GM21528 (cell line): ENCODE measurements at regions not wholly inside any gene's neighbourhood (a gene's known extent, or its start where the extent isn't known, plus 50 kb on each side); places are given as distances from the start of the nearest gene placed in this dataset.

Source experiments
- ATAC-seq: cut with Tn5 transposase; IDR thresholded peaks from one replicate; pipeline ENCODE4 v1.9.1; 2021; ENCODE audit warnings: mild to moderate bottlenecking, moderate library complexity; ENCODE audit not compliant: unreplicated experiment, low FRiP score

GRCh38 chr4:35643661-35644060 lies 600.7 kb downstream of the ARAP2 start:
- ATAC-seq: no peak

DNA sequence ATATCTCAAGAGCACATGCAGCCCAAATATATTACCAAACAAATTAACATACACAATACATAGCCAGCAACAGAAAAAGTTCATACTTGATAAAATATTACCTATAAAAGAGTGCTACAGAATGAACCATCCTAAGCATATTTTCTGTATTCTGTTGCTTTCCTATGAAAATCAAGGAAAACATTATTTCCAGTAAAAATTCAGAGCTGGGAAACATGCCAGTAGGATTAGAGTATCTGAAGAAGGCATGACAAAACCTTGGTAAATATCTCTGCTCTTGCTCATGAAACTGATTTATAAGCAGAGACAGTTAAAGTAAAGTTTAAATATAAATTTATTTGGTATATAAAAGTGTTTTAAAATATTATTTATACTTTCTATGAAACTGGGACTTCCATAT lies 599.7 kb downstream of the ARAP2 start:
- ATAC-seq: no peak

GRCh38 chr4:35649011-35649410 lies 595.3 kb downstream of the ARAP2 start:
- ATAC-seq: no peak

DNA sequence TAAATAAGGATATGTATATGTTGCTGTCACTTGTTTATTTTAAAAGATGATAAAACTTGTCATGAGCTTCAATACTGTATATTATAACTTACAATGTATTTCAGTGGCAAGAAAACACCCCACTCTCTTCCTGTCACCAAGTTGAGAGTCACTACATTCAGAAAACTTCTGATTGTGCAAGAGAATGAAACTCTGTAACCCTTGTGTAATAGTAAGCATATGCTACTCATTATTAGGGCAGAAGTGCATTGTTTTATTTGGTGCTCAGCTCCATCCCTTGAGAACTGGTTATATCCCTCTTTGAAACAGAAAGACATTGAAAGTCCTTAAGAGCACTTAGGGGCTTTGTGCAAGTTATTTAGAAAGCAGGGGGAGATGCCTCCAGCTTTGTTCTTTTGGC lies 594.5 kb downstream of the ARAP2 start:
- ATAC-seq: no peak

- ATAC-seq: no peak
Measured at GRCh38 chr4:35652197-35652596, 592.1 kb downstream of the ARAP2 start.

DNA sequence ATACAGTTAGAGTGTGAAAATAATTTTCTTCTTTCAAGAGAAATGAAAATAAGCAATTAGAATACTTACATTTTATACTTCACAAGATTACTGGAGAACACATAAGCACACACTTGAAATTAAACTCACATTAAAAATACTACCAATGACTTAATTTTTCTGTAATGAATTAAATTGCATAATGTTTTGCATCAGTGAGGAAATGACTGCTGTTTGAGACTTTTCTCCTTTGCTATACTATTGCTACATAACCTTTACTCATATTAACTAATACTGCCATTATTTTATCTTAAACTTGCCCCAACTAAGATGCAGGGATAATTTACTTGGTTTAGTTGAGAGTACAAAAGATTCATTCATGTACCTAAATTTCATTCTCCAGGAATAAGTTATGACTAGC lies 590.9 kb downstream of the ARAP2 start:
- no peak for ATAC-seq

DNA sequence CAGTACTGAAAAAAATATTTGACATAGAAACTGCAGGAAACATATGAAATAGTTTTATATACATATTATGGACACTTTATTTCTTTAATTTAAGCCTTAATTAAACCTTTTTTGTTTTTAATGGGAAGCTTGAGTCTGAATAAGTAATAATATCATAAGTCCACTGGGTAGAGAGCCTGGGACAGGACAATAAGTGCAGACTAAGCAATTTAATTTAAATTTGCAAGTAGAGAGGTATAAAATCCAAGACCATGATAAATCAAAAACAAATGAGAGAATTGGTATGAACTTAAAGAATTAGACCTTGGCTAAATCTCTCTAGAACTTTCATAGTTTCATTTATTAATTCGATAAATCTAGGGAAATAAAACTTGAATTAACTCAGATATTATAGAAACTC lies 571.2 kb downstream of the ARAP2 start:
- no peak for ATAC-seq

GRCh38 chr4:35684755-35685154 lies 559.6 kb downstream of the ARAP2 start:
- no peak for ATAC-seq

GRCh38 chr4:35689870-35690269 lies 554.4 kb downstream of the ARAP2 start:
- ATAC-seq: no peak

DNA sequence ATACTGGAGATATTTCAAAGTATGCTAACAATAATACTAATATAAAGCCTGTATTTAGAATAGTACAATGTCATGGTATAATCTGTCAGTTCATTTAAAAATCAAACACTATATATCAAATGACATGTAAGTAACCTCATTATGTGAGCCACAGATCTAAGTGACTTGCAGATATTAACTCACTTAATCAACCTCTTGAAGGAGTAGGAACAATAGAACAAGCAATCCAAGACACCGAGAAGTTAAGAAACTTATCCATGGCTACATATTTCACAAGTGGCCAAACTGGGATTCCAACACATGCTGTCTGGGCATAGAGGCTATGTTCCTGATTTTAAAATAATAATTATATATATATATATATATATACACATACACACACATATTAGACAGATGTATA lies 554.0 kb downstream of the ARAP2 start:
- ATAC-seq: no peak

GRCh38 chr4:35695003-35695402 lies 549.3 kb downstream of the ARAP2 start:
- no peak for ATAC-seq

DNA sequence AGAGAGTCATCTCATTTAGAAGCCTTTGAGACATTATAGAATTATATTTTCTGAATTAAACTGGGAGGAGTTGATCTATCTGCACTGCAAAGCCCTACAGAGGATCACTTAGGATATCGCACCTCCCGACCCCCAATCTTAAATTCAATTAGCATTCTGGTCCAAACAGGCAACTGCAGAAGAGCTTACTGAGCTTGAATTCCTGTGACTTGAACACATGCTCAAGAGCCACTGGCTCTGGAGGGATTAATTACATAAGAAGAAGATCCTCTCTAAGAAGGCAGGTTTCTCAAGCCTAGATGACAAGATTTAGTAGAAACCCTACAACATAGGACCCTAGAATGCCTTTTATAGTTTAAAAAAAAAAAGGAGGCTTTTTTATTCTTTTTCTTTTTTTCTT lies 548.9 kb downstream of the ARAP2 start:
- ATAC-seq: no peak

DNA sequence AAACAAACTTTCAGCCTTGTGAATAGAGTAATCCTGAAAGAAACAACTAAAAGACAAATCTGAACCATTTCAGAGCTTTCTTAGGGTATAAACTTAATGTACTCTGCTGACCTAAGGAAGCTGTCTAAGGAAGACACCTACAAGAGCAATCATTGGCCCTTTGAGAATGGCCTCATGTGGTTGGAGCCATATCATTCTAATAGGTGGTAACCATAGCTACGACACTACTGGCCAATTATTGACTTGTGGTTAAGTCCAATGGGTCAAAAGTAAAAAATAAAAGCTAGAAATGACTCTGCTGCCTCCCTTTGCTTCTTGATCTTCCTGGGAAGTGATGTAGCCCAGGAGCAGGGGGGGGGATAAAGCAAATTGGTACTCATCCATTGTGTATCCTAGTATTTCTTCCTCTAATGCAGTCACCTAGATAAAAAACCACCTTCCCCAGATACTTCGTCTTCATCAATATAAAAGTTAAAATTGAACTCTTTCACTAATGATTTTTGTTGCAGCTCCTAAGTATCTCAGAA lies 547.0 kb downstream of the ARAP2 start:
- ATAC-seq: no peak

DNA sequence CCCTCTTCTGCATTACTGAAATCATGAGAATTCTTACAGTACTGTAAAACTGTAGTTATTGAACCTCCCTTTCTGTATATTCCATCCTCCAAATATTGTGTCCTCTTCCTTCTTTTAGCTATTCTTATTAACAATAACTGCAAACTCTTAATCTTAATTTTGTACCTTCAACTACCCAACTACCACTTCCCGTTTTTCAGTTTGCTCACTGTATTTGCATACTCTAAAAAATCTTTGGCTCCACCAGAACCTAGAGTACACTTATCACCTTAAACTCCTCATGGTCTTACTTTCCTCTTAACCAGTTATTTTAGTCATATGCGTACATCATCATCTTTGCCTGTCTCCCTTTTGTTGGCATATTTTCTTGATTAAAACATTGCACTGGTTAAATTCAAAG lies 543.7 kb downstream of the ARAP2 start:
- no peak for ATAC-seq

DNA sequence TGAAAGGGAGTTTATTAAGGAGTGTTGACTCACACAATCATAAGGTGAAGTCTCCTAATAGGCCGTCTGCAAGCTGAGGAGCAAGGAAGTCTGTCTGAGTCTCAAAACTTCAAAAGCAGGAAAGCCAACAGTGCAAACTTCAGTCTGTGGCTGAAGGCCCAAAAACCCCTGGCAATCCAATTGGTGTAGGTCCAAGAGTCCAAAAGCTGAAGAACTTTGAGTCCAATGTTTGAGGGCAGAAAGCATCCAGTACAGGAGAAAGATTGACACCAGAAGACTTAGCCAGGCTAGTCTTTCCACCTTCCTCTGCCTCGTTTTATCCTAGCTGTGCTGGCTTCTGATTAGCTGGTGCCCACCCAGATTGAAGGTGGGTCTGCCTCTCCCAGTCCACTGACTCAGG lies 535.2 kb downstream of the ARAP2 start:
- ATAC-seq: no peak

GRCh38 chr4:35710343-35710742 lies 534.0 kb downstream of the ARAP2 start:
- ATAC-seq: no peak

DNA sequence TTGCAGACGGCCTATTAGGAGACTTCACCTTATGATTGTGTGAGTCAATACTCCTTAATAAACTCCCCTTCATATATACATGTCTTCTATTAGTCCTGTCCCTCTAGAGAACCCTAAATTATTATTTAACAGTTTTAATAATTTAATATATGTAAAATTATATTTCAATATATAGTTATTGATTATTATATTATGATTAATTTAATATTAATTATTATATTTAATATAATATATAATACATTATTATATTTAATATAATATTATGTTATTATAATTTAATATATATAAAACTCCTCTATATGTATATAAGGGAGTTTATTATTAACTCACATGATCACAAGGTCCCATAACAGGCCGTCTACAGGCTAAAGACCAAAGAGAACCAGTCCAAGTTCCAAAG lies 533.2 kb downstream of the ARAP2 start:
- ATAC-seq: no peak

DNA sequence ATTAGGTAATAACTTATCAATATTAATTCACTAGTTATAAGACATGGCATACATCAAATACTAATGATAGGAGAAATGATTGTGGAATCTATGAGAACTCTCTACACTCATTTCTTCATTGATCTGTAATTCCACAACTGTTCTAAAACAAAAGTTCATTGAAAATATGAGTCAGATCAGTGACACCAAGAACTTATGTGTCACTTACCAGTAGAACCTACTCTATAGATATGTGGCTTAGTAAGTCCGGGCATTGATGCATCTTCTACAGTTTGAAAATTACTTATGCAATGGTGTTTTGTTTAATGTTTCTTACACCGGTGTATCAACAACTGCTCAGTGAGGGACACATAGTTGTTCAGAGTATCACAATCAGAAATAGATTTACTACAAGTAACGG lies 520.3 kb downstream of the ARAP2 start:
- ATAC-seq: no peak

DNA sequence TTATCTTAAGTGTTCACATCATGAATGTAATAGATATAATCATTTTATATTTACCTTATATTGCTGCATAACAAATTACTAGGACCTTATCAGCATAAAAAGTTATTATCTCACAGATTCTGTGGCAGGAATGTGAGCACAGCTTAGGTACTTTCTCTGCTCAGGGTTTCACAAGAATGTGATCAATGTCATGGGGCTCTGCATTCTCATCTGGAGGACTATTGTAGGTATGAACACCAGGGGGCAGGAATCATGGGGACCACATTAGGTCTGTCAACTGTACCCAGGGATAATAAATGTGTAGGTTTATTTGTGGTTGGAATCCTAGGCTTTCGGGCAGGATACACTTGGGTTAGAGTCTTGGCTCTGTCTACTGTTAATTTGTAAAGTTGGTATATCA lies 519.2 kb downstream of the ARAP2 start:
- peak; percentile 53 for ATAC-seq

DNA sequence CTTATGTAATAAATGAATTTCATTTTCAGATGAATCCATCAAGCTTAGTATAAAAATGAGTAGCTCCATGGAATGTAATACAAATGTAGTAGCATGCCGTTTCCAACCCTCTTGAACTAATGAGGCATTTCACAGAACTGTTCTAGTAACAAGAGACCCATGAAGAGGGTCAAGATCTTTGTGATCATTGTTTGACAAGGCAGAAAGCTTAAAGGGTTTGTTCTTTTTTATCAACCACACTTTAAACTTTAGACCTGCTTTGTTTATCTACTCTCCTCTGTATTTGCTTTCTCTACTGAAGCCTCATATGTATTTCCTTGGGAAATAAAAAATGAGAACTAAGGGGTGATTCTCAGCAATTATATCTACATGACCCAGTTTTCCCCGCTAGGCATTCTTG lies 513.9 kb downstream of the ARAP2 start:
- no peak for ATAC-seq

DNA sequence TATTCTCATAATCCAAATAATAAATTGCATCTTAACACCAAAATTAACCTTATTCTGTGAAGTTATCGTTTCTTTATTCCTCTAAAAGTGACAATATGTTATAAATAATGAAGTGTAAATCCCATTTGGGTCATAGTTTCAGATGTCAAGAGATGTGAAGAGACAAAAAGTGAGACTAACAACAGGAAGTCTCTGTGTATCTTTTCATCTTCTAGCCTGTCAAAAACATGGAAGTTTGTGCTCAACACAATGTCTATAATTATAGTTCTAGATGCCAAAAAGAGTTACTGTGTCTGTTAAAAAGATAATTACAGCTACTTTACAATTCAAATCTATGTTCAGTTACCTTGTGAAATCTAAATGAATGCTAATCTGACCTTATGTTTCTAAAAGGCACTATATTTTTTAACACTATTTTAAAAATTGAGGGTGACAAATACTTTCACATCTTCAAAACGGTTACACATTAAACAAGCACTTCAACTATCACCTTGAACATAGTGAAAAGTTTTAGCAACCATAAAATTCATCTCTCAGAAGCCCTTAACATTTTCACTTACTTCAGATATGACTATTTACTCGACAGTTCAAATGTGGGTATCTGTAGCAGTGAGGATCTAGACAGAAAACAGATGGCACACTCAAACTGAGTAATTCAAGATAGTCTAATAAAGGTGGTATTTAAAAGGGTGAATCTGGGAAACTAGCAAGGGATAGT lies 509.8 kb downstream of the ARAP2 start:
- ATAC-seq: peak; percentile 55

GRCh38 chr4:35739308-35739707 lies 505.0 kb downstream of the ARAP2 start:
- ATAC-seq: no peak

- ATAC-seq: no peak
Measured at GRCh38 chr4:35754047-35754446, 490.3 kb downstream of the ARAP2 start.
